GM19463 (cell line): ENCODE measurements at regions not wholly inside any gene's neighbourhood (a gene's known extent, or its start where the extent isn't known, plus 50 kb on each side); places are given as distances from the start of the nearest gene placed in this dataset.

ENCODE experiments used
- ATAC-seq: cut with Tn5 transposase; IDR thresholded peaks from one replicate; pipeline ENCODE4 v1.9.1; 2021; ENCODE audit warnings: mild to moderate bottlenecking, moderate library complexity; ENCODE audit not compliant: unreplicated experiment

GRCh38 chr2:42864222-42864621, 71.8 kb upstream of the HAAO start:
- ATAC-seq, result no peak

- no peak for ATAC-seq
Observed at GRCh38 chr2:42863751-42864150, 71.4 kb upstream of the HAAO start.

- no peak for ATAC-seq
Observed at GRCh38 chr2:42863320-42863719, 70.9 kb upstream of the HAAO start.

GRCh38 chr2:42862669-42863185, 70.3 kb upstream of the HAAO start:
- ATAC-seq, result no peak

- no peak for ATAC-seq
Observed at GRCh38 chr2:42861321-42861720, 68.9 kb upstream of the HAAO start.

GRCh38 chr2:42860319-42861094, 68.1 kb upstream of the HAAO start:
- ATAC-seq, result no peak

GRCh38 chr2:42859791-42860190, 67.4 kb upstream of the HAAO start:
- no peak for ATAC-seq

- ATAC-seq, result no peak
Observed at GRCh38 chr2:42859006-42859552, 66.7 kb upstream of the HAAO start.

- no peak for ATAC-seq
Observed at GRCh38 chr2:42858140-42859005, 66.0 kb upstream of the HAAO start.

- no peak for ATAC-seq
Observed at GRCh38 chr2:42856891-42857632, 64.7 kb upstream of the HAAO start.

- ATAC-seq, result no peak
Observed at GRCh38 chr2:42856106-42856860, 63.9 kb upstream of the HAAO start.

- ATAC-seq, result no peak
Observed at GRCh38 chr2:42855221-42855970, 63.0 kb upstream of the HAAO start.

GRCh38 chr2:42854207-42854818, 61.9 kb upstream of the HAAO start:
- no peak for ATAC-seq

- ATAC-seq, result no peak
Observed at GRCh38 chr2:42853549-42854206, 61.3 kb upstream of the HAAO start.

GRCh38 chr2:42852798-42853197, 60.4 kb upstream of the HAAO start:
- ATAC-seq, result no peak

GRCh38 chr2:42851740-42852250, 59.4 kb upstream of the HAAO start:
- no peak for ATAC-seq

GRCh38 chr2:42851186-42851585, 58.8 kb upstream of the HAAO start:
- no peak for ATAC-seq
